Neural progenitor cell (in vitro differentiated cells): ENCODE measurements at regions not wholly inside any gene's neighbourhood (a gene's known extent, or its start where the extent isn't known, plus 50 kb on each side); places are given as distances from the start of the nearest gene placed in this dataset.

Experiments
- CTCF ChIP-seq: fragments of 200-600 bp; sonication (generic); IDR thresholded peaks from 2 replicates; pipeline ENCODE4 v1.5.1; 2017; ENCODE audit warnings: antibody characterized with exemption, mild to moderate bottlenecking
- EZH2 ChIP-seq: fragments of 200-600 bp; sonication (generic); IDR thresholded peaks from 2 replicates; pipeline ENCODE4 v1.6.1; 2017; ENCODE audit warnings: antibody characterized with exemption, mild to moderate bottlenecking, moderate library complexity
- EZH2phosphoT487 ChIP-seq: fragments of 200-600 bp; sonication (generic); IDR thresholded peaks from 2 replicates; pipeline ENCODE4 v1.6.1; 2017; ENCODE audit warnings: antibody characterized with exemption

- TF ChIP-seq CTCF (no peak), EZH2phosphoT487 (no peak), EZH2 (no peak)
Measured at GRCh38 chr20:1735417-1736089, 78.0 kb upstream of the SIRPG start.
